Forelimb muscle (tissue), 1 donor: ENCODE measurements at regions not wholly inside any gene's neighbourhood (a gene's known extent, or its start where the extent isn't known, plus 50 kb on each side); places are given as distances from the start of the nearest gene placed in this dataset.
A peak's percentile ranks its signal among the peaks of the same experiment; 100 is the strongest.

Experiments used
- DNase-seq: peaks from one replicate; pipeline ENCODE4 v3.0.0-alpha.2; 2013; ENCODE audit warnings: low read depth

GRCh38 chr7:72524037-72524436, 111.9 kb upstream of the CALN1 start:
- no peak for DNase-seq

GRCh38 chr7:72504061-72504706, 92.0 kb upstream of the CALN1 start:
- DNase-seq = no peak

GRCh38 chr7:72503644-72504043, 91.5 kb upstream of the CALN1 start:
- no peak for DNase-seq

GRCh38 chr7:72494807-72495206, 82.7 kb upstream of the CALN1 start:
- DNase-seq = no peak

GRCh38 chr7:72493850-72494661, 81.9 kb upstream of the CALN1 start:
- DNase-seq = peak; percentile 19

GRCh38 chr7:72492461-72493065, 80.4 kb upstream of the CALN1 start:
- DNase-seq = no peak

- no peak for DNase-seq
These were observed 78.2 kb upstream of the CALN1 start for GRCh38 chr7:72490301-72490700.

GRCh38 chr7:72481934-72482333, 69.8 kb upstream of the CALN1 start:
- no peak for DNase-seq

GRCh38 chr7:72476608-72477305, 64.6 kb upstream of the CALN1 start:
- DNase-seq = no peak

- no peak for DNase-seq
These were observed 55.1 kb upstream of the CALN1 start for GRCh38 chr7:72467237-72467636.

- DNase-seq = no peak
These were observed 54.7 kb upstream of the CALN1 start for GRCh38 chr7:72466797-72467196.

- no peak for DNase-seq
These were observed 53.4 kb upstream of the CALN1 start for GRCh38 chr7:72465521-72465920.

GRCh38 chr7:72462311-72462710, 50.2 kb upstream of the CALN1 start:
- no peak for DNase-seq
